CD4-positive, alpha-beta memory T cell (primary cell): ENCODE measurements at regions not wholly inside any gene's neighbourhood (a gene's known extent, or its start where the extent isn't known, plus 50 kb on each side); places are given as distances from the start of the nearest gene placed in this dataset.

Experiments used
- CTCF ChIA-PET: fragments of 350-600 bp; sonication (Branson Sonifier 250); formaldehyde crosslinking; loops from one replicate; lab custom pipeline; 2021; ENCODE audit warnings: inconsistent platforms; ENCODE audit not compliant: partially characterized antibody; lab: Charles Lee
- POLR2A ChIA-PET: fragments of 350-600 bp; sonication (Branson Sonifier 250); formaldehyde crosslinking; loops from one replicate; lab custom pipeline; 2021; ENCODE audit not compliant: partially characterized antibody; lab: Charles Lee
- DNase-seq, 5 donors: peaks; one replicate each; pipeline versions ENCODE4 v3.0.0 to v3.0.0-alpha.2; 2020 to 2022; ENCODE audit warnings: mixed read lengths in 1 of 5
- H3K27ac ChIP-seq: one replicate; pipeline ENCODE4 v1.7.0; 2013; ENCODE audit warnings: low read depth, low read length
- H3K27me3 ChIP-seq: 2 replicates; pipeline ENCODE4 v1.7.0; 2013; ENCODE audit warnings: mild to moderate bottlenecking, low read length, moderate library complexity; ENCODE audit not compliant: insufficient read depth
- H3K36me3 ChIP-seq: 2 replicates; pipeline ENCODE4 v1.7.0; 2013; ENCODE audit warnings: mild to moderate bottlenecking, low read length, moderate library complexity; ENCODE audit not compliant: insufficient read depth
- H3K4me1 ChIP-seq: 2 replicates; pipeline ENCODE4 v1.7.0; 2013; ENCODE audit warnings: mild to moderate bottlenecking, low read length, moderate library complexity; ENCODE audit not compliant: insufficient read depth
- H3K4me3 ChIP-seq, 2 donors: one replicate each; pipeline ENCODE4 v1.7.0; 2013; ENCODE audit warnings: low read length in 2 of 2, mild to moderate bottlenecking in 1 of 2
- H3K9me3 ChIP-seq, 2 donors: one replicate each; pipeline ENCODE4 v1.7.0; 2013; ENCODE audit warnings: low read length in 2 of 2, control low read depth in 1 of 2; ENCODE audit not compliant: control insufficient read depth in 1 of 2
- H3K27ac Mint-ChIP-seq, 7 donors: one replicate each; pipeline ENCODE4 v1.8.0; 2020 to 2021; ENCODE audit warnings: mixed read lengths in 7 of 7, mild to moderate bottlenecking in 6 of 7, inconsistent platforms in 3 of 7, moderate library complexity in 3 of 7
- H3K27me3 Mint-ChIP-seq, 2 donors: one replicate each; pipeline ENCODE4 v1.8.0; 2020 to 2021; ENCODE audit warnings: mixed read lengths in 2 of 2
- H3K36me3 Mint-ChIP-seq, 2 donors: one replicate each; pipeline ENCODE4 v1.8.0; 2020 to 2021; ENCODE audit warnings: mixed read lengths in 2 of 2, inconsistent platforms in 1 of 2, mild to moderate bottlenecking in 1 of 2
- H3K4me1 Mint-ChIP-seq, 4 donors: one replicate each; pipeline ENCODE4 v1.8.0; 2020 to 2021; ENCODE audit warnings: mixed read lengths in 4 of 4, mild to moderate bottlenecking in 1 of 4
- H3K4me3 Mint-ChIP-seq, 8 donors: one replicate each; pipeline ENCODE4 v1.8.0; 2020 to 2021; ENCODE audit warnings: mixed read lengths in 8 of 8, mild to moderate bottlenecking in 7 of 8, moderate library complexity in 6 of 8, inconsistent platforms in 3 of 8
- H3K9me3 Mint-ChIP-seq, 8 donors: one replicate each; pipeline ENCODE4 v1.8.0; 2020 to 2021; ENCODE audit warnings: mixed read lengths in 8 of 8, mild to moderate bottlenecking in 5 of 8, inconsistent platforms in 3 of 8, moderate library complexity in 1 of 8
- intact Hi-C: fragments of 100-400 bp; cut with micrococcal nuclease; formaldehyde crosslinking; loops from one replicate; pipeline ENCODE4 v1.15.1; 2023

DNA sequence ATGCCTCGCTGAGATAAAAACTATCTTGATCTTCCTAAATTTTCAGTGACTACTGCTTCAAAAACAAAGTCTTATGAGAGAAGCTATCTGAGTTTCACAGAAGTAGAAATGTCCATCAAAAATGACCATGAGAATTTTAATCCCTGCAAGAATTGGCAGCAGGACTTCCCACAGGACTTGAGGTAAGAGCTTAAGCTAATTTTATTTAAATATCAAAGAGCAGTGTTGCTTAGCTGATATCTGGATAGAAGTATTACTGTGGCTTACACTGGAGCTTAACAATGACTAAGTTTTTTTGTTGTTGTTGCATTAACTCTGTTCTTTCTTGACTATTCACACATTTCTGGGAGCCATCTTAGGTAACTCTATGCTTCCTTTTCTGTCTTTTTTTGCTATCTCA, 60.8 kb upstream of the EPHA3 start:
- no peak overlapping the region for H3K27ac Mint-ChIP-seq
- Histone ChIP-seq H3K27me3 (no peaks in the 10 kb centered on the region), H3K4me3 (no peak overlapping the region), H3K9me3 (no peaks in the 10 kb centered on the region), H3K36me3 (no peaks in the 10 kb centered on the region), H3K4me1 (no peaks in the 10 kb centered on the region), H3K27ac (no peak overlapping the region)
- intact Hi-C loops: no loop called here
- no peaks in the 10 kb centered on the region for H3K36me3 Mint-ChIP-seq
- H3K4me1 Mint-ChIP-seq: no peaks in the 10 kb centered on the region
- no peak overlapping the region for H3K4me3 Mint-ChIP-seq
- H3K9me3 Mint-ChIP-seq: peaks cover 0 to 22% (median 4%) of the 10 kb centered on the region in 8 donors
- POLR2A ChIA-PET: no interaction called here
- no peaks in the 10 kb centered on the region for H3K27me3 Mint-ChIP-seq
- DNase-seq: no peak
- CTCF ChIA-PET: no interaction called here

DNA sequence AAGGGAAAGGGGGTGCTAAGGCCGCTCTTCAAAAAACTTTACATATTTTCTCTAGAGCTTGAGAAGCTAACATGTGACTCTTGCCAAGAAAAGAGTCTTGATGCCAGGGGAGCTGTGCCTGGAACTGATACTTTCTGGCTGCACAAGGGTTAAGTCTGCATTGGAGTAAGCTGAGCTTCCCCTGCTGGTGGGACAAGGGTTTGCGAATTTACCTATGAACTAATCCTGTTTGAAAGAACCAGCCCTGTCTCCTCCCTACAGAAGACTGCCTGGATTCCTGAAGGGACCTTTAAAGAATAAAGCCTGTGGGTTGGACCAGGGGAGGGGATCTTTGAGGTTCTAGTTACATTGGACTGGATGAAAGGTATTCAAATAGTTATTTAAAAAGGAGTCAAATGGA, 58.3 kb upstream of the EPHA3 start:
- Mint-ChIP-seq H3K4me1 (no peaks in the 10 kb centered on the region), H3K27me3 (no peaks in the 10 kb centered on the region), H3K27ac (no peak overlapping the region), H3K36me3 (no peaks in the 10 kb centered on the region), H3K9me3 (peaks cover 0 to 25% (median 4%) of the 10 kb centered on the region in 8 donors), H3K4me3 (no peak overlapping the region)
- H3K27ac ChIP-seq: no peak overlapping the region
- ChIA-PET CTCF (no interaction called here), POLR2A (no interaction called here)
- H3K9me3 ChIP-seq: no peaks in the 10 kb centered on the region
- H3K4me1 ChIP-seq: no peaks in the 10 kb centered on the region
- H3K27me3 ChIP-seq: no peaks in the 10 kb centered on the region
- no peak for DNase-seq
- no peaks in the 10 kb centered on the region for H3K36me3 ChIP-seq
- intact Hi-C loops: no loop called here
- no peak overlapping the region for H3K4me3 ChIP-seq

DNA sequence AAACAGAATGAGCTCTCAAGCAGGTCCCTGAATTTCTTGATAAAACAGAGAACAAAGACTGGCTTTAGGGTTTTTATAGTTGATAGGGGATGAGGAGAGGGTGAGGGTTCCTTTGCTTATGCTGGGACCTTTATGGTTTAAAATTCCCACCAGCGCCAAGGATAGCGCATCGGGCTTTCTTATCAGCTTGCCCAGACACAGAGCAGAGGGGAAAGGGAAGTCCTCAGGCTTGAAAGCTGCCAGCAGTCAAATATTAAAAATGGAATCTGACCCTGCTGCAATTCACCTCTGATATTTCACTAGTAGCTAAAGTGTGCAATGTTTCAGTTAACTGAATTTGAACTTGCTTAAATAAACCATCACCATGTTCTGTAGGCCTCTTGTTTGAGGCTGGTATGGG, 55.0 kb upstream of the EPHA3 start:
- H3K36me3 Mint-ChIP-seq: no peaks in the 10 kb centered on the region
- DNase-seq: no peak
- H3K9me3 ChIP-seq: no peaks in the 10 kb centered on the region
- intact Hi-C loops: no loop called here
- no peak overlapping the region for H3K27ac Mint-ChIP-seq
- no peak overlapping the region for H3K4me3 Mint-ChIP-seq
- H3K9me3 Mint-ChIP-seq: peaks cover 0 to 13% (median 6%) of the 10 kb centered on the region in 8 donors
- ChIA-PET POLR2A (no interaction called here), CTCF (no interaction called here)
- H3K36me3 ChIP-seq: no peaks in the 10 kb centered on the region
- H3K4me1 ChIP-seq: no peaks in the 10 kb centered on the region
- no peaks in the 10 kb centered on the region for H3K27me3 Mint-ChIP-seq
- H3K4me3 ChIP-seq: no peak overlapping the region
- H3K4me1 Mint-ChIP-seq: no peaks in the 10 kb centered on the region
- no peaks in the 10 kb centered on the region for H3K27me3 ChIP-seq
- H3K27ac ChIP-seq: no peak overlapping the region

DNA sequence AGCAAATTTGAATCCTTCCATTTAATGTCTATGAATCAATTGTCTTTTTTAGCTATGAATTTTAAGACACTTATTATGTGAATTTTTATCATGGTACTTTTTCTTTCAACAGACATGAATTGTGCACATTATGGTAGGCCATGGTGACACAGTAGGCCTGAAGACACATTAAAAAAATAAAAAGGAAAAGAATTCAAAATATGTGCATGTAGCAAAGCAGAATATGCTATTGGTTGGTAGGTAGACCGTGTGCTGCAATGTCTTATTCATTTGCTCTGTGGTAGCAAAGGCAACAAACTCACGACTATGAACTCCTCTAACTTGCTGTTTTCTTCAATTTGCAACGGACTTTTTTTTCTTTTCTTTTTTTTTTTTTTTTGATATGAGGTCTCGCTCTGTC, 50.0 kb upstream of the EPHA3 start:
- Mint-ChIP-seq H3K27ac (no peak overlapping the region), H3K36me3 (no peaks in the 10 kb centered on the region), H3K4me1 (no peaks in the 10 kb centered on the region), H3K27me3 (no peaks in the 10 kb centered on the region), H3K4me3 (no peak overlapping the region), H3K9me3 (peaks cover 0 to 6% (median 3%) of the 10 kb centered on the region in 8 donors)
- POLR2A ChIA-PET: no interaction called here
- Histone ChIP-seq H3K27ac (no peak overlapping the region), H3K9me3 (no peaks in the 10 kb centered on the region), H3K27me3 (no peaks in the 10 kb centered on the region), H3K4me3 (no peak overlapping the region), H3K36me3 (no peaks in the 10 kb centered on the region), H3K4me1 (no peaks in the 10 kb centered on the region)
- intact Hi-C loops: no loop called here
- no peak for DNase-seq
- CTCF ChIA-PET: no interaction called here
